DOHH2 (cell line): ENCODE measurements at regions not wholly inside any gene's neighbourhood (a gene's known extent, or its start where the extent isn't known, plus 50 kb on each side); places are given as distances from the start of the nearest gene placed in this dataset.

Source experiments
- H3F3A ChIP-seq: fragments of 200-600 bp; sonication (generic), shearing (Covaris generic); 2 replicates; pipeline ENCODE4 v1.6.0; 2016; ENCODE audit warnings: antibody characterized with exemption, mild to moderate bottlenecking; ENCODE audit not compliant: control insufficient read depth, insufficient read depth
- H3K27ac ChIP-seq: fragments of 200-600 bp; sonication (generic); 2 replicates; pipeline ENCODE4 v1.5.1; 2014; ENCODE audit warnings: low read depth, mild to moderate bottlenecking, low read length, moderate library complexity
- H3K27me3 ChIP-seq: fragments of 200-600 bp; sonication (generic); 2 replicates; pipeline ENCODE4 v1.6.1; 2014; ENCODE audit warnings: mild to moderate bottlenecking, low read length, mixed read lengths; ENCODE audit not compliant: control insufficient read depth
- H3K36me3 ChIP-seq: fragments of 200-600 bp; sonication (generic); 2 replicates; pipeline ENCODE4 v1.6.1; 2014; ENCODE audit warnings: mild to moderate bottlenecking, low read length, moderate library complexity, mixed read lengths; ENCODE audit not compliant: control insufficient read depth
- H3K4me1 ChIP-seq: fragments of 200-600 bp; sonication (generic); 2 replicates; pipeline ENCODE4 v1.6.1; 2014; ENCODE audit warnings: mild to moderate bottlenecking, low read length, mixed read lengths; ENCODE audit not compliant: control insufficient read depth
- H3K4me2 ChIP-seq: fragments of 200-600 bp; sonication (generic); 2 replicates; pipeline ENCODE4 v1.6.0; 2014; ENCODE audit warnings: mild to moderate bottlenecking, low read length, moderate library complexity
- H3K4me3 ChIP-seq: fragments of 200-600 bp; sonication (generic); 2 replicates; pipeline ENCODE4 v1.5.1; 2014; ENCODE audit warnings: mild to moderate bottlenecking, low read length, mixed read lengths
- H3K79me2 ChIP-seq: fragments of 200-600 bp; sonication (generic); 2 replicates; pipeline ENCODE4 v1.6.1; 2014; ENCODE audit warnings: mild to moderate bottlenecking, low read length, mixed read lengths; ENCODE audit not compliant: control insufficient read depth
- H3K9me2 ChIP-seq: fragments of 200-600 bp; sonication (generic); replicated peaks from 2 replicates; pipeline ENCODE4 v1.6.1; 2014; ENCODE audit warnings: mild to moderate bottlenecking, low read length, mixed read lengths; ENCODE audit not compliant: control insufficient read depth
- H3K9me3 ChIP-seq: fragments of 200-600 bp; sonication (generic); 2 replicates; pipeline ENCODE4 v1.6.1; 2014; ENCODE audit warnings: antibody characterized with exemption, low read length, mixed read lengths; ENCODE audit not compliant: control insufficient read depth, insufficient read depth
- H4K20me1 ChIP-seq: fragments of 200-600 bp; sonication (generic); 2 replicates; pipeline ENCODE4 v1.6.0; 2014; ENCODE audit warnings: low read depth, mild to moderate bottlenecking, antibody characterized with exemption, low read length, moderate library complexity; ENCODE audit not compliant: control insufficient read depth, insufficient read depth
- EZH2phosphoT487 ChIP-seq: fragments of 200-600 bp; sonication (generic); IDR thresholded peaks from 2 replicates; pipeline ENCODE4 v1.6.1; 2017; ENCODE audit warnings: borderline replicate concordance, mild to moderate bottlenecking, antibody characterized with exemption, low read length, moderate library complexity, mixed read lengths
- TF ChIP-seq, protein P1 (sequence below): fragments of 200-600 bp; sonication (generic); IDR thresholded peaks from one replicate; pipeline ENCODE4 v1.5.1; 2014; ENCODE audit warnings: antibody characterized with exemption, mild to moderate bottlenecking, low read depth, low read length; ENCODE audit not compliant: poor library complexity, severe bottlenecking

DNA sequence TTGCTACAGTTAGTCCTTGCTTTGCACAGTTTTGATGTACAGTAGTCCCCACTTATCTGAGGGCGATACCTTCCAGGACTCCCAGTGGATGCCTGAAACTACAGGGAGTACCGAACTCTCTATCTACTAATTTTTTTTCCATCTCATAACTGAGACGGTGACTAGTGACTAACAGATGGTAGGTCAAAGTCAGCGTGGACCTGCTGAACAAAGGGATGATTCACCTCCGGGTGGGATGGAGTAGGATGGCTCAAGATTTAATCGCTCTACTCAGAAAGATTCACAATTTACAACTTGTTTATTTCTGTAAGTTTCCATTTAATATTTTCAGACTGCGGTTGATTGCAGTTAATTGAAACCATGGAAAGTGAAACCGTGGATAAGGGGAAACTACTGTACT, 655.8 kb downstream of the ZNF674 start:
- H3K4me2 ChIP-seq, result no peak overlapping the region
- no peak for TF ChIP-seq EZH2phosphoT487
- TF ChIP-seq, protein P1, sequence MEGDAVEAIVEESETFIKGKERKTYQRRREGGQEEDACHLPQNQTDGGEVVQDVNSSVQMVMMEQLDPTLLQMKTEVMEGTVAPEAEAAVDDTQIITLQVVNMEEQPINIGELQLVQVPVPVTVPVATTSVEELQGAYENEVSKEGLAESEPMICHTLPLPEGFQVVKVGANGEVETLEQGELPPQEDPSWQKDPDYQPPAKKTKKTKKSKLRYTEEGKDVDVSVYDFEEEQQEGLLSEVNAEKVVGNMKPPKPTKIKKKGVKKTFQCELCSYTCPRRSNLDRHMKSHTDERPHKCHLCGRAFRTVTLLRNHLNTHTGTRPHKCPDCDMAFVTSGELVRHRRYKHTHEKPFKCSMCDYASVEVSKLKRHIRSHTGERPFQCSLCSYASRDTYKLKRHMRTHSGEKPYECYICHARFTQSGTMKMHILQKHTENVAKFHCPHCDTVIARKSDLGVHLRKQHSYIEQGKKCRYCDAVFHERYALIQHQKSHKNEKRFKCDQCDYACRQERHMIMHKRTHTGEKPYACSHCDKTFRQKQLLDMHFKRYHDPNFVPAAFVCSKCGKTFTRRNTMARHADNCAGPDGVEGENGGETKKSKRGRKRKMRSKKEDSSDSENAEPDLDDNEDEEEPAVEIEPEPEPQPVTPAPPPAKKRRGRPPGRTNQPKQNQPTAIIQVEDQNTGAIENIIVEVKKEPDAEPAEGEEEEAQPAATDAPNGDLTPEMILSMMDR, result no peak
- no peak overlapping the region for H3K4me3 ChIP-seq
- H3K4me1 ChIP-seq, result no peaks in the 10 kb centered on the region
- no peaks in the 10 kb centered on the region for H3K79me2 ChIP-seq
- H3K27ac ChIP-seq, result no peak overlapping the region
- no peaks in the 10 kb centered on the region for H3K9me2 ChIP-seq
- no peaks in the 10 kb centered on the region for H3F3A ChIP-seq
- no peaks in the 10 kb centered on the region for H3K9me3 ChIP-seq
- no peaks in the 10 kb centered on the region for H3K36me3 ChIP-seq
- no peaks in the 10 kb centered on the region for H3K27me3 ChIP-seq
- H4K20me1 ChIP-seq, result no peaks in the 10 kb centered on the region

DNA sequence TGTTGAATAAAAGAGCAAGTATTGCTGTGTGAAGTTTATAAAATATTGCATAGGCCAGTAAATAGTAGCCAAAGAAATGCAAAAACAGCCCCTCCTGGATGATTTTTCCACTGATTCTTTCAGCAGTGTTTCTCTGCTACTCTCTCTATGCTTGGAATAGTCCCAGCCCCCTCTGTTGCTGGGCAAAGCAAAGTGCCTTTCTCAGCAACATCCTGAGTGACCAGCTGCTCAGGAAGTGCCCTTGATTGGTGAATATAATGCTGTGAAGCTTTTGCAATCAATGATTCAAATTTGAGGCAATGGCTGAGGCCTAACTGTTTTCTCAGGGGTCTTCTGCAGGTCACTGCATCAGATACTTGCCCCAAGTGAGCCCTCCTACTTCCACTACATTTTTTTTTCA, 656.7 kb downstream of the ZNF674 start:
- H3K4me1 ChIP-seq, result no peaks in the 10 kb centered on the region
- H3K9me3 ChIP-seq, result no peaks in the 10 kb centered on the region
- H3F3A ChIP-seq, result no peaks in the 10 kb centered on the region
- H3K27me3 ChIP-seq, result no peaks in the 10 kb centered on the region
- TF ChIP-seq, protein P1, result no peak
- no peaks in the 10 kb centered on the region for H4K20me1 ChIP-seq
- H3K27ac ChIP-seq, result no peak overlapping the region
- H3K9me2 ChIP-seq, result no peaks in the 10 kb centered on the region
- no peaks in the 10 kb centered on the region for H3K36me3 ChIP-seq
- H3K4me2 ChIP-seq, result no peak overlapping the region
- no peaks in the 10 kb centered on the region for H3K79me2 ChIP-seq
- no peak overlapping the region for H3K4me3 ChIP-seq

GRCh38 chrX:45885931-45886330, 659.3 kb downstream of the ZNF674 start:
- no peak overlapping the region for H3K27ac ChIP-seq
- H4K20me1 ChIP-seq, result no peaks in the 10 kb centered on the region
- TF ChIP-seq EZH2phosphoT487, result no peak
- TF ChIP-seq, protein P1, result no peak
- no peaks in the 10 kb centered on the region for H3K9me3 ChIP-seq
- no peaks in the 10 kb centered on the region for H3K9me2 ChIP-seq
- H3K4me3 ChIP-seq, result no peak overlapping the region
- H3K4me1 ChIP-seq, result no peaks in the 10 kb centered on the region
- no peaks in the 10 kb centered on the region for H3K79me2 ChIP-seq
- H3K27me3 ChIP-seq, result no peaks in the 10 kb centered on the region
- H3K36me3 ChIP-seq, result no peaks in the 10 kb centered on the region
- no peak overlapping the region for H3K4me2 ChIP-seq
- no peaks in the 10 kb centered on the region for H3F3A ChIP-seq

DNA sequence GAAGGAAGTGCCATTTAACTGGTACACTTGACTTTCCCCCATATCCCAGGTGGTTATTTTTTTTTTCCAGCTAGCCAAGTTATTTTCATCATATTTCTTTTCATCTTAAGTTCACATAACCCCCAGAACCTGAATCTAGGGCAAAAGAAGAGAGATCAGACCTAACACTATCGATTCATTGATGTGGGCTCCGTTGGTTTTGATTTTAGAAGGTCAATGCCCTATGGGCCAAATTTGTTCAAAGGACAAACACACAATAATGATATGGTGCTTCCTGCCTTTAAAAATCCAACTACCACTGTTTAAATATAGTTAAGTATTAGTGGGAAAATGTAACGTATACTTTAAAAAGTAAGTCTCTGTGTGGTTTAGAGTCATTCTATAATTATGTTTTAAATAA, 665.7 kb downstream of the ZNF674 start:
- TF ChIP-seq EZH2phosphoT487, result no peak
- H3F3A ChIP-seq, result no peaks in the 10 kb centered on the region
- no peaks in the 10 kb centered on the region for H4K20me1 ChIP-seq
- H3K9me2 ChIP-seq, result no peaks in the 10 kb centered on the region
- H3K27me3 ChIP-seq, result no peaks in the 10 kb centered on the region
- no peak overlapping the region for H3K4me2 ChIP-seq
- H3K36me3 ChIP-seq, result no peaks in the 10 kb centered on the region
- no peak overlapping the region for H3K27ac ChIP-seq
- H3K4me3 ChIP-seq, result no peak overlapping the region
- H3K9me3 ChIP-seq, result no peaks in the 10 kb centered on the region
- H3K79me2 ChIP-seq, result no peaks in the 10 kb centered on the region
- H3K4me1 ChIP-seq, result no peaks in the 10 kb centered on the region
